ENCODE measurements at regions not wholly inside any gene's neighbourhood (a gene's known extent, or its start where the extent isn't known, plus 50 kb on each side); places are given as distances from the start of the nearest gene placed in this dataset.

DNA sequence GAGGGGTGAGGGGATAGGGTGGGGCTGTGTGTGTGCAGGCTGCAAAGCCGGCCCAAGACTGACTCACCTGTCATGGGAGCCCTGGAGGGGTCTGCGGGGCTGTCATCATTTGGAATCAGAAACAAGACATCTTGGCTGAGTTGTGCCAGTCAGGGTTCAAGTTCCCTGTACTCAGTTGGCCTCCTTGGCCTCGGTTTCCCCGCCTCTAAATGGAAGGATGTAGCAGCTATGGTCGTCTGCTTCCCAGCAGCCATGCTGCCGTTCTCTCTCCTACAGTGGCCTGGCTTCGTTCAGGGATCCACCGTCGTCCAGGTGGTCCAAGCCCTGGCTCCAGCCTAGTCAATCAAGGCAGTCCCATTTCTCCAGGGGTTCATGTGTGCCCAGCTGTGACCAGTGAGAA, 83.6 kb upstream of the PMEPA1 start:
- DNase-seq: peak; percentile 49
- Histone ChIP-seq H3K27ac (no peak overlapping the region), H3K4me3 (no peak overlapping the region), H3K4me1 (peaks cover 0 to 18% (median 2%) of the 10 kb centered on the region in 6 donors), H3K36me3 (no peaks in the 10 kb centered on the region), H3K27me3 (replicated peaks in 1 of 7) (no peaks in the 10 kb centered on the region), H3K9me3 (no peaks in the 10 kb centered on the region)
- no peak for TF ChIP-seq POLR2AphosphoS5 (IDR thresholded peaks at IDR 0.05)
- TF ChIP-seq POLR2A (IDR thresholded peaks at IDR 0.05): no peak
- TF ChIP-seq, protein P1, sequence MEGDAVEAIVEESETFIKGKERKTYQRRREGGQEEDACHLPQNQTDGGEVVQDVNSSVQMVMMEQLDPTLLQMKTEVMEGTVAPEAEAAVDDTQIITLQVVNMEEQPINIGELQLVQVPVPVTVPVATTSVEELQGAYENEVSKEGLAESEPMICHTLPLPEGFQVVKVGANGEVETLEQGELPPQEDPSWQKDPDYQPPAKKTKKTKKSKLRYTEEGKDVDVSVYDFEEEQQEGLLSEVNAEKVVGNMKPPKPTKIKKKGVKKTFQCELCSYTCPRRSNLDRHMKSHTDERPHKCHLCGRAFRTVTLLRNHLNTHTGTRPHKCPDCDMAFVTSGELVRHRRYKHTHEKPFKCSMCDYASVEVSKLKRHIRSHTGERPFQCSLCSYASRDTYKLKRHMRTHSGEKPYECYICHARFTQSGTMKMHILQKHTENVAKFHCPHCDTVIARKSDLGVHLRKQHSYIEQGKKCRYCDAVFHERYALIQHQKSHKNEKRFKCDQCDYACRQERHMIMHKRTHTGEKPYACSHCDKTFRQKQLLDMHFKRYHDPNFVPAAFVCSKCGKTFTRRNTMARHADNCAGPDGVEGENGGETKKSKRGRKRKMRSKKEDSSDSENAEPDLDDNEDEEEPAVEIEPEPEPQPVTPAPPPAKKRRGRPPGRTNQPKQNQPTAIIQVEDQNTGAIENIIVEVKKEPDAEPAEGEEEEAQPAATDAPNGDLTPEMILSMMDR (IDR thresholded peaks at IDR 0.05 in 8 of 11, conservative IDR thresholded peaks at IDR 0.05 in 3 of 11): no peak
- intact Hi-C loops (cut with DNase I; ENCODE audit: low total_unique reads): loop anchor here (2.0 kb wide), 1 partner anchor 43 kb away; no protein-coding TSS in a partner anchor
- 86 to 96% (median 91%) methylated on average over 9 of the region's 9 CpGs for WGBS, 5 donors

DNA sequence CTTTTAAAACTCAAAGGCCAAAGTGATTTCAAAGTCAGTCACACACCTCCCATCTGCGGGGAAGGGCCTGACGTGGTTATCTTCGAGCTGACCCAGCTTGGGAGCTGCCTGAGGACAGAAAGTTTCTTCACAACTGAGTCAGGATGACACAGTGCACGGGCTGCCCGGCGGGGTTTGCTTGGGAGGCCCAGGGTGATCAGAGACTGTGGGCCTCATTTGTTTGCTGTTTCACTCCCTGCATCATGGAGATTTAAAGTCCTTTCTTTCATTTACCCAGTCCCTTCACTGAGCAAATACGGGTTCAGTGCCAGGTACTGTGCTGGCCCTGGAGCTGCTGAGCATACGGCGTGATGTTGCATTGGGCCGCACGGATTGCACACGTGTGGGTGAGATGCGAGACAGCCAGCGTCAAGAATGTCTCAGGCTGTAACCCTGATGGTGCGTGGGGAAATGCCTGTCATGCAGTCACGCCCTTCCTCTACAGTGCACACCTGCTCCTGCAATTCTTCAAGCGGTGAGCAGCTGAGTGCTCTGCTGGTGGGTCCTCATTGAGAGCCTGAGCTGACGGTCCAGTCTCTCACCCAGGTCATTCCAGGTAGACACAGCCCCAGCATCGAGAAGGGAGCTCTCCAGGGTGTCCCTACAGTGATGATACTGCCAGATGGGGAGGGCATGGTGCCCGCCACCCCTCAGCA, 82.7 kb upstream of the PMEPA1 start:
- Histone ChIP-seq H3K4me3 (no peak overlapping the region), H3K27me3 (replicated peaks in 1 of 7) (no peaks in the 10 kb centered on the region), H3K4me1 (peaks cover 0 to 20% (median 2%) of the 10 kb centered on the region in 6 donors), H3K27ac (no peak overlapping the region), H3K36me3 (no peaks in the 10 kb centered on the region), H3K9me3 (no peaks in the 10 kb centered on the region)
- DNase-seq: peak; percentile 62
- WGBS, 5 donors: 68 to 82% (median 80%) methylated on average over 19 to 20 of the region's 20 CpGs
- TF ChIP-seq, protein P1 (IDR thresholded peaks at IDR 0.05 in 8 of 11, conservative IDR thresholded peaks at IDR 0.05 in 3 of 11): no peak
- no peak for TF ChIP-seq POLR2AphosphoS5 (IDR thresholded peaks at IDR 0.05)
- intact Hi-C loops (cut with DNase I; ENCODE audit: low total_unique reads): loop anchor here (2.0 kb wide), 1 partner anchor 42 kb away; no protein-coding TSS in a partner anchor

DNA sequence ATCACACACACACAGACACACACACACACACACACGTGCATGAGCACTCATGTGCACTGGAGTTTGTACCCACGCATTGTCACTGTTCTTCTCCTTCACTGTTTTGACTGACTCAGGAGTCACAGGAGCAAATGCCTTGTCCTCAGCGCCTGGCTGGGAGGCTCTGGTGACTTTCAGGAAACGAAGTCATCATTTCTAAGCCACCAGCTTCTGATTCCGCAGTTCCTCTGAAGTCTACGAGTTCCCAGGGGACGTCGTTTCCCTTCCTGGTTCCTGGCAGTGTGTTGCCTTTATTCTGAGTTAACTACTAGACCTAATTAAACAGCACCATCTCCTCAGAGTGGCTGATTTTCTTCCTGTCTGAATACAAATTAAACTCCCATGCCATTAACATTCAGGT, 82.2 kb upstream of the PMEPA1 start:
- no peaks in the 10 kb centered on the region for H3K27me3 ChIP-seq (replicated peaks in 1 of 7)
- intact Hi-C loops (cut with DNase I; ENCODE audit: low total_unique reads): loop anchor here (2.0 kb wide), 1 partner anchor 41 kb away; no protein-coding TSS in a partner anchor
- no peaks in the 10 kb centered on the region for H3K9me3 ChIP-seq
- H3K4me1 ChIP-seq: peaks cover 0 to 25% (median 2%) of the 10 kb centered on the region in 6 donors
- no peaks in the 10 kb centered on the region for H3K36me3 ChIP-seq
- DNase-seq: peak; percentile 32
- H3K4me3 ChIP-seq: no peak overlapping the region
- TF ChIP-seq, protein P1 (IDR thresholded peaks at IDR 0.05 in 8 of 11, conservative IDR thresholded peaks at IDR 0.05 in 3 of 11): no peak
- H3K27ac ChIP-seq: no peak overlapping the region
- 41 to 47% (median 46%) methylated on average over 8 of the region's 8 CpGs for WGBS, 5 donors

DNA sequence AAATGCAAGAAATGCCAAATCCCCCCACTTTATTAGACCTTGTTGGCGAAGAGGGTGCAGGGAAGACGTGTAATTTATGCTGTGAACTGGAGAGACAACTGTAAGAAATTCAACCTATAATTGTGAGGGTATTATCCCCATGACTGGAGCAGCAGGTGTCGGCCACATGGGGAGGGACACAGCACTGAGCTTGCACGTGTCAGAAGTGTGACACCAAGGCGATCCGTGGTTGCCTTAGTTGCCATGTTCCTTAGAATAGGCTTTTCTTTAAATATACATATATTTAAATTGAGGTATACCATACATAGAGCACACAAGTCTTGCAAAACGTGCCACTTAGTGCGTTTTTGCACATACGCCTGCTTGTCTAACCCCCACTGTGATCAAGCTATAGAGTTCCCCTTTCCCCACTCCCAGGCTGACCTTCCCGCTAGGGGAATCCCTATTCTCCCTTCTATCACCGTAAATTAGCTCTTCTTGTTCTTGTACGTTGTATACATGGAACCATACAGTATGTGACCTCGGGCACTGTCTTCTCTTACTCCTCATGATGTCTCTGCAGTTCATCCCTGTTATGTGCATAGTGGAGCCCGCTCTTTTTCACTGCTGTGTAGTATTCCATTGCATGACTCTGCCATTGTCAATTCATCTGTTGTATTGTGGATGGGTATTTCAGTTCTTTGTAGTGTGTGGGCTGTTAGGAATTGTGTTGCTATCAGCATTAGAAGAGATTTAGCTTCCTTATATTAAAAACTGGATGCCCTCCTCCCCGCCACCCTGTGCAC, 81.6 kb upstream of the PMEPA1 start:
- Histone ChIP-seq H3K36me3 (no peaks in the 10 kb centered on the region), H3K4me3 (no peak overlapping the region), H3K9me3 (no peaks in the 10 kb centered on the region), H3K27me3 (replicated peaks in 1 of 7) (no peaks in the 10 kb centered on the region), H3K4me1 (peaks cover 0 to 31% (median 2%) of the 10 kb centered on the region in 6 donors), H3K27ac (no peak overlapping the region)
- WGBS, 5 donors: 86 to 93% (median 90%) methylated on average over 15 of the region's 15 CpGs
- intact Hi-C loops (cut with DNase I; ENCODE audit: low total_unique reads): no loop called here
- no peak for TF ChIP-seq POLR2A (IDR thresholded peaks at IDR 0.05)
- TF ChIP-seq, protein P1 (IDR thresholded peaks at IDR 0.05 in 8 of 11, conservative IDR thresholded peaks at IDR 0.05 in 3 of 11): no peak
- no peak for TF ChIP-seq POLR2AphosphoS5 (IDR thresholded peaks at IDR 0.05)
- no peak for DNase-seq
